Type B pancreatic cell (in vitro differentiated cells): ENCODE measurements at regions not wholly inside any gene's neighbourhood (a gene's known extent, or its start where the extent isn't known, plus 50 kb on each side); places are given as distances from the start of the nearest gene placed in this dataset.

ENCODE experiments used
- DNase-seq: peaks from one replicate; pipeline ENCODE4 v3.0.0; 2021; ENCODE audit warnings: mixed read lengths; ENCODE audit not compliant: unreplicated experiment; ENCODE audit errors: extremely low spot score
- H3K27ac Mint-ChIP-seq: 2 replicates; pipeline ENCODE4 v1.8.0; 2021; ENCODE audit warnings: mild to moderate bottlenecking, mixed read lengths
- H3K27me3 Mint-ChIP-seq: 2 replicates; pipeline ENCODE4 v1.8.0; 2021; ENCODE audit warnings: mixed read lengths
- H3K36me3 Mint-ChIP-seq: 2 replicates; pipeline ENCODE4 v1.8.0; 2021; ENCODE audit warnings: mixed read lengths
- H3K4me1 Mint-ChIP-seq: one replicate; pipeline ENCODE4 v1.8.0; 2021; ENCODE audit warnings: mixed read lengths; ENCODE audit not compliant: unreplicated experiment
- H3K4me3 Mint-ChIP-seq: 2 replicates; pipeline ENCODE4 v1.8.0; 2021; ENCODE audit warnings: mild to moderate bottlenecking, mixed read lengths
- H3K9me3 Mint-ChIP-seq: 2 replicates; pipeline ENCODE4 v1.8.0; 2021; ENCODE audit warnings: mixed read lengths
- CTCF ChIP-seq: fragments of 200-600 bp; sonication (generic); conservative IDR thresholded peaks from 2 replicates; pipeline ENCODE4 v1.5.0; 2021; ENCODE audit warnings: antibody characterized with exemption, mild to moderate bottlenecking

- Mint-ChIP-seq H3K27me3 (no peaks in the 10 kb centered on the region), H3K4me3 (no peak overlapping the region), H3K27ac (no peak overlapping the region), H3K9me3 (no peaks in the 10 kb centered on the region), H3K4me1 (peaks cover 10% of the 10 kb centered on the region), H3K36me3 (no peaks in the 10 kb centered on the region)
- DNase-seq, result no peak
- TF ChIP-seq CTCF, result no peak
Observed at GRCh38 chr16:62969711-62970318, 933.6 kb upstream of the CDH8 start.

GRCh38 chr16:62967611-62968010 lies 931.4 kb upstream of the CDH8 start:
- Mint-ChIP-seq H3K4me3 (no peak overlapping the region), H3K9me3 (no peaks in the 10 kb centered on the region), H3K36me3 (no peaks in the 10 kb centered on the region), H3K27ac (no peak overlapping the region), H3K27me3 (no peaks in the 10 kb centered on the region), H3K4me1 (peaks cover 10% of the 10 kb centered on the region)
- DNase-seq, result no peak
- no peak for TF ChIP-seq CTCF

GRCh38 chr16:62967163-62967562 lies 930.9 kb upstream of the CDH8 start:
- Mint-ChIP-seq H3K27me3 (no peaks in the 10 kb centered on the region), H3K27ac (no peak overlapping the region), H3K4me1 (peaks cover 10% of the 10 kb centered on the region), H3K9me3 (no peaks in the 10 kb centered on the region), H3K36me3 (no peaks in the 10 kb centered on the region), H3K4me3 (no peak overlapping the region)
- no peak for DNase-seq
- no peak for TF ChIP-seq CTCF

- no peak for DNase-seq
- Mint-ChIP-seq H3K36me3 (no peaks in the 10 kb centered on the region), H3K27me3 (no peaks in the 10 kb centered on the region), H3K4me1 (peaks cover 10% of the 10 kb centered on the region), H3K9me3 (no peaks in the 10 kb centered on the region), H3K4me3 (no peak overlapping the region), H3K27ac (no peak overlapping the region)
- TF ChIP-seq CTCF, result no peak
Observed at GRCh38 chr16:62966626-62967025, 930.4 kb upstream of the CDH8 start.

GRCh38 chr16:62965831-62966230 lies 929.6 kb upstream of the CDH8 start:
- Mint-ChIP-seq H3K9me3 (no peaks in the 10 kb centered on the region), H3K27ac (no peak overlapping the region)
- DNase-seq, result no peak

More at GRCh38 chr16:62965831-62966230, 929.6 kb upstream of the CDH8 start:
- H3K27me3 Mint-ChIP-seq, result no peaks in the 10 kb centered on the region
- H3K4me1 Mint-ChIP-seq, result peaks cover 7% of the 10 kb centered on the region
- no peak for TF ChIP-seq CTCF
- H3K36me3 Mint-ChIP-seq, result no peaks in the 10 kb centered on the region
- H3K4me3 Mint-ChIP-seq, result no peak overlapping the region
